Body of pancreas (tissue), 4 donors: ENCODE measurements at regions not wholly inside any gene's neighbourhood (a gene's known extent, or its start where the extent isn't known, plus 50 kb on each side); places are given as distances from the start of the nearest gene placed in this dataset.
"Not testable (repeated sequence)": the region's sequence is repeated elsewhere in the genome, so short reads cannot be mapped to it uniquely, and the experiment has no call there.

Experiments used
- POLR2A ChIP-seq, 3 donors: fragments of 450-650 bp; IDR thresholded peaks; one replicate each; pipeline ENCODE4 v1.6.1; 2016; ENCODE audit warnings: antibody characterized with exemption in 3 of 3, mild to moderate bottlenecking in 2 of 3
- TF ChIP-seq, protein P1 (sequence below), 7 experiments: fragments of 450-650 bp in 4 of 7; fragments of 200-600 bp in 3 of 7; sonication (generic) in 3 of 7; IDR thresholded peaks; one replicate each; pipeline ENCODE4 v1.5.1; 2016 to 2019; ENCODE audit warnings: antibody characterized with exemption in 7 of 7

DNA sequence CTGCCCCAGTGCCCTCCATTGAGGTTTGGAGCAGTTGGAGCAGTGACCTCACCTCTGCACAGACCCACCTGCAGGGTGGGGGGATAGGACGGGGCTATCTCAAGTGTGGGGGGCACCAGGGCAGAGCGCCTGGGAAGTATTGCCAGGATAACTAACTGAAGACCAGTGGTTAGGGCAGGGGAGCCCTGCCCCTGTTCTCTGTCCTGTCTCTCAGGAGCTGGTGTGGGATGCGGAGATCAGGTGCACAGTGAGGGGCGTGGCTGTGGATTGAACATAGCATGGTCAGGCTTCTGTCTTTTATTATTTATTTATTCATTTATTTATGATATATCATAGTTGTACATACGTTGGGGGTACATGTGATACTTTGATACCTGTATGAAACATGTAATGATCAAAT, 256.6 kb downstream of the GADD45G start:
- TF ChIP-seq, protein P1, sequence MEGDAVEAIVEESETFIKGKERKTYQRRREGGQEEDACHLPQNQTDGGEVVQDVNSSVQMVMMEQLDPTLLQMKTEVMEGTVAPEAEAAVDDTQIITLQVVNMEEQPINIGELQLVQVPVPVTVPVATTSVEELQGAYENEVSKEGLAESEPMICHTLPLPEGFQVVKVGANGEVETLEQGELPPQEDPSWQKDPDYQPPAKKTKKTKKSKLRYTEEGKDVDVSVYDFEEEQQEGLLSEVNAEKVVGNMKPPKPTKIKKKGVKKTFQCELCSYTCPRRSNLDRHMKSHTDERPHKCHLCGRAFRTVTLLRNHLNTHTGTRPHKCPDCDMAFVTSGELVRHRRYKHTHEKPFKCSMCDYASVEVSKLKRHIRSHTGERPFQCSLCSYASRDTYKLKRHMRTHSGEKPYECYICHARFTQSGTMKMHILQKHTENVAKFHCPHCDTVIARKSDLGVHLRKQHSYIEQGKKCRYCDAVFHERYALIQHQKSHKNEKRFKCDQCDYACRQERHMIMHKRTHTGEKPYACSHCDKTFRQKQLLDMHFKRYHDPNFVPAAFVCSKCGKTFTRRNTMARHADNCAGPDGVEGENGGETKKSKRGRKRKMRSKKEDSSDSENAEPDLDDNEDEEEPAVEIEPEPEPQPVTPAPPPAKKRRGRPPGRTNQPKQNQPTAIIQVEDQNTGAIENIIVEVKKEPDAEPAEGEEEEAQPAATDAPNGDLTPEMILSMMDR (IDR thresholded peaks at IDR 0.05) = not testable (repeated sequence)
- TF ChIP-seq POLR2A (IDR thresholded peaks at IDR 0.05) = not testable (repeated sequence)
